Prostate gland (tissue), 2 donors: ENCODE measurements at regions not wholly inside any gene's neighbourhood (a gene's known extent, or its start where the extent isn't known, plus 50 kb on each side); places are given as distances from the start of the nearest gene placed in this dataset.

ENCODE experiments used
- DNase-seq: peaks from one replicate; pipeline ENCODE4 v3.0.0-alpha.2; 2019; ENCODE audit warnings: low spot score
- H3K27ac ChIP-seq, 2 donors: fragments of 200-600 bp; sonication (generic); 2 replicates each; pipeline ENCODE4 v1.5.1; 2017 to 2019
- H3K27me3 ChIP-seq: fragments of 200-600 bp; sonication (generic); replicated peaks from 2 replicates; pipeline ENCODE4 v1.5.1; 2019; ENCODE audit not compliant: insufficient read depth
- H3K36me3 ChIP-seq, 2 donors: fragments of 200-600 bp; sonication (generic); 1 replicate in 1 of 2; 2 replicates in 1 of 2; pipeline versions ENCODE4 v1.5.1 to v1.8.1; 2017 to 2019
- H3K4me1 ChIP-seq: fragments of 200-600 bp; sonication (generic); replicated peaks from 2 replicates; pipeline ENCODE4 v1.5.1; 2019
- H3K4me3 ChIP-seq, 2 donors: fragments of 200-600 bp; sonication (generic); 2 replicates each; pipeline ENCODE4 v1.5.1; 2017 to 2019
- H3K9me3 ChIP-seq: fragments of 200-600 bp; sonication (generic); 2 replicates; pipeline ENCODE4 v1.5.1; 2017
- POLR2A ChIP-seq: fragments of 450-650 bp; IDR thresholded peaks from one replicate; pipeline ENCODE4 v1.6.1; 2016; ENCODE audit warnings: antibody characterized with exemption, mild to moderate bottlenecking
- POLR2AphosphoS5 ChIP-seq: sonication (generic); formaldehyde crosslinking; IDR thresholded peaks from one replicate; pipeline ENCODE4 v1.6.1; 2017; ENCODE audit warnings: antibody characterized with exemption
- WGBS: methylation state at CpG from one replicate; pipeline ENCODE4 v1.1.5; 2018; 5-methylcytosine and 5-hydroxymethylcytosine counted together
- intact Hi-C: fragments of 100-400 bp; cut with DNase I; formaldehyde crosslinking; loops from one replicate; pipeline ENCODE4 v1.14.2; 2022
- TF ChIP-seq, protein P1 (sequence below), 4 experiments: fragments of 200-600 bp in 2 of 4; fragments of 450-650 bp in 2 of 4; sonication (generic) in 2 of 4; IDR thresholded peaks; 1 replicate in 3 of 4; 2 replicates in 1 of 4; pipeline ENCODE4 v1.5.1; 2016 to 2019; ENCODE audit warnings: antibody characterized with exemption in 4 of 4, mild to moderate bottlenecking in 2 of 4, moderate library complexity in 2 of 4

DNA sequence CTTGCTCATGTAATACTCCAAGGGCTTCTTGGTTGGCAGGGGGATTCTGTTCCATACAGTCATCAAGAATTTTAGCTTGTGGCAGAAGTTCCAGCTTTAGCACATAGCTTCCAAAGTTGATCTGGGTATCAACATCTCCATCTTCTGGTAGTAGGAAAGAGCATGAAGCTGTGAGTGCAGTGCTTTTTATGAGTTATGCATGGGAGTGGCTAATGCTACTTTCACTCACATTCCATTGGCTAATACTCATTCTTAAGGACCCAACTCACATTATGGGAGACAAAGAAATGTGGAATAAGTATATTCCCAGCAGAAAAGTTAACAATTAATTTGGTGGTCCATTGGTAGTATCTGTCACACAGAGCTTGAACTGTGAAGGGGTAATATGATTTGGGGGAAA lies 194.2 kb upstream of the CHD1 start:
- intact Hi-C loops = no loop called here
- Histone ChIP-seq H3K4me1 (no peaks in the 10 kb centered on the region), H3K9me3 (no peaks in the 10 kb centered on the region), H3K4me3 (no peak overlapping the region), H3K27ac (no peak overlapping the region), H3K36me3 (no peaks in the 10 kb centered on the region), H3K27me3 (no peaks in the 10 kb centered on the region)
- TF ChIP-seq POLR2AphosphoS5 = no peak
- TF ChIP-seq POLR2A = no peak
- TF ChIP-seq, protein P1, sequence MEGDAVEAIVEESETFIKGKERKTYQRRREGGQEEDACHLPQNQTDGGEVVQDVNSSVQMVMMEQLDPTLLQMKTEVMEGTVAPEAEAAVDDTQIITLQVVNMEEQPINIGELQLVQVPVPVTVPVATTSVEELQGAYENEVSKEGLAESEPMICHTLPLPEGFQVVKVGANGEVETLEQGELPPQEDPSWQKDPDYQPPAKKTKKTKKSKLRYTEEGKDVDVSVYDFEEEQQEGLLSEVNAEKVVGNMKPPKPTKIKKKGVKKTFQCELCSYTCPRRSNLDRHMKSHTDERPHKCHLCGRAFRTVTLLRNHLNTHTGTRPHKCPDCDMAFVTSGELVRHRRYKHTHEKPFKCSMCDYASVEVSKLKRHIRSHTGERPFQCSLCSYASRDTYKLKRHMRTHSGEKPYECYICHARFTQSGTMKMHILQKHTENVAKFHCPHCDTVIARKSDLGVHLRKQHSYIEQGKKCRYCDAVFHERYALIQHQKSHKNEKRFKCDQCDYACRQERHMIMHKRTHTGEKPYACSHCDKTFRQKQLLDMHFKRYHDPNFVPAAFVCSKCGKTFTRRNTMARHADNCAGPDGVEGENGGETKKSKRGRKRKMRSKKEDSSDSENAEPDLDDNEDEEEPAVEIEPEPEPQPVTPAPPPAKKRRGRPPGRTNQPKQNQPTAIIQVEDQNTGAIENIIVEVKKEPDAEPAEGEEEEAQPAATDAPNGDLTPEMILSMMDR (IDR thresholded peaks at IDR 0.05) = no peak
- DNase-seq = no peak

DNA sequence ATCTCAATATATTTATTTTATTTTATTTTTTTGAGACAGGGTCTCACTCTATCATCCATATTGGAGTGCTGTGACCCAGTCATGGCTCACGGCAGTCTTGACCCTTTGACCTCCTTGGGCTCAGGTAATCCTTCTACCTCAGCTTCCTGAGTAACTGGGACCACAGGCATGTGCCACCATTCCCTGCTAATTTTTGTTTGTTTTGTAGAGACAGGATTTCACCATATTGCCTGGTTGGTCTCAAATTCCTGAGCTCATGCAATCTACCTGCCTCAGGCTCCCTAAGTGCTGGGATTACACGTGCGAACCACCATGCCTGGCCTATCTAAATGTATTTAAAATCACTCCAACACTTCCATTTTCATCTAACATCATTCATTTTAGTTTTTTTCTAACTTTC lies 190.5 kb upstream of the CHD1 start:
- intact Hi-C loops = no loop called here
- 90% methylated on average over 3 of the region's 3 CpGs for WGBS
- Histone ChIP-seq H3K27me3 (no peaks in the 10 kb centered on the region), H3K4me3 (no peak overlapping the region), H3K27ac (no peak overlapping the region), H3K9me3 (no peaks in the 10 kb centered on the region), H3K36me3 (no peaks in the 10 kb centered on the region), H3K4me1 (no peaks in the 10 kb centered on the region)
- no peak for DNase-seq
- TF ChIP-seq, protein P1 (IDR thresholded peaks at IDR 0.05) = no peak
- TF ChIP-seq POLR2AphosphoS5 = no peak
- TF ChIP-seq POLR2A = no peak

DNA sequence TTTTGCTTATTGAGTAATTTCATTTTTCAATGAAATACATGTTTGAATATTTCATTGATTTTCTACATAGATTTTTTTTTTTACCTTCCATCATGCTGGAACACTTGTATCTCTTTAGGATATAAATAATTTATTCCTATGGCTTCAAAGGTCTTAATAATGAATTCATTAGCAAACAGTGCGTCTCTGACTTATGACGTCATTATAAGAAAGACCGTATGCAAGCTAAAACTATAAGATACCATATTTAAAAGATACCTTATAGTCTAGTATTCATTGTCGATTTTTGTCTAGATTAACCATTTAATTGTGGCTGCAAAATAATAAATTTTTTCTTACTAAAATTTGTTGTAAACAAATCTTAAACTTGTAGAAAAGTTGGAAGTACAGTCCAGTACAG lies 187.7 kb upstream of the CHD1 start:
- Histone ChIP-seq H3K36me3 (no peaks in the 10 kb centered on the region), H3K9me3 (no peaks in the 10 kb centered on the region), H3K4me1 (no peaks in the 10 kb centered on the region), H3K27ac (no peak overlapping the region), H3K27me3 (no peaks in the 10 kb centered on the region), H3K4me3 (no peak overlapping the region)
- 79% methylated on average over 4 of the region's 4 CpGs for WGBS
- intact Hi-C loops = no loop called here
- DNase-seq = no peak
- no peak for TF ChIP-seq POLR2AphosphoS5
- no peak for TF ChIP-seq POLR2A
- TF ChIP-seq, protein P1 (IDR thresholded peaks at IDR 0.05) = no peak

DNA sequence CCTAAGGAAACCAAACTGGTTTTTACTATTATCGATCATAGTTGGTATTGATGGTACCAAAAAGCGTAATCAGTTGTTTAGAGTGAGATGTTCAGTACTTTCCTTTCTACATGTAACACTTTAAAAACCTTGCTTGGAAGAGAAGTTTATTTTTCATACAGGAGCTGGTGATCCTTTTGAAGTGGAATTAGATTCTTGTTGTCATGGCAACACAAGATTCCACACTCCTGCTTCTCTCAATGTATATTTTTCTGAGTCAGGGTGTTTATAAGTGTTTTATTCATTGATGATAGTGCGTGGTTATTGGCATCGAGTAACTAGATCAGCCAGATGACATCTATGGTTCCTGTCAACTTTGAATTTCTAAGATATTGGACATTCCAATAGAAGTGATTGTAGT lies 181.1 kb upstream of the CHD1 start:
- TF ChIP-seq POLR2A = no peak
- no peak for TF ChIP-seq POLR2AphosphoS5
- TF ChIP-seq, protein P1 (IDR thresholded peaks at IDR 0.05) = no peak
- no peak overlapping the region for H3K4me3 ChIP-seq
- H3K9me3 ChIP-seq = no peaks in the 10 kb centered on the region
- H3K27ac ChIP-seq = no peak overlapping the region
- intact Hi-C loops = no loop called here
- no peaks in the 10 kb centered on the region for H3K27me3 ChIP-seq
- 72% methylated on average over 4 of the region's 4 CpGs for WGBS
- no peak for DNase-seq
- H3K36me3 ChIP-seq = no peaks in the 10 kb centered on the region
- H3K4me1 ChIP-seq = no peaks in the 10 kb centered on the region

DNA sequence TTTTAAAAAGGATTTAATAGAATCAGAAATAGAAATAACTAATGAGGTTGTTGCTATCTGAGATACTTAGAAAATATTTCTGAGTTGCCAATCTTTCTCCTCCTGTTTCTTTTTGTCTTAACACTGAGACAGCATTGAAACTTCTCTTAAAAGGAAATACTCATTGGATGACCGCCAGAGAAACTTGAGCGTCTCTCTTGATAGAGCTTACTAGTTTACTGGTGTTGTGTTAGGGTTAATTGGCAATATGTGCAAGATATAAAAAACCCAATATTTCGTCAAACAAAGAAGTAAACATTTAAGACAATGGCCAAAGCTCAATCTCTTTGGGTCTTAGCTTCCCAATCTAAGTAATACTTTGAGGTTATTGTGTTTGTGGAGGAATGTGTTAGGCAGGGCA lies 176.4 kb upstream of the CHD1 start:
- no peaks in the 10 kb centered on the region for H3K36me3 ChIP-seq
- H3K27me3 ChIP-seq = no peaks in the 10 kb centered on the region
- 18% methylated on average over 3 of the region's 3 CpGs for WGBS
- no peaks in the 10 kb centered on the region for H3K9me3 ChIP-seq
- H3K4me1 ChIP-seq = no peaks in the 10 kb centered on the region
- TF ChIP-seq, protein P1 (IDR thresholded peaks at IDR 0.05) = no peak
- no peak for TF ChIP-seq POLR2A
- TF ChIP-seq POLR2AphosphoS5 = no peak
- intact Hi-C loops = no loop called here
- H3K4me3 ChIP-seq = no peak overlapping the region
- DNase-seq = no peak
- H3K27ac ChIP-seq = no peak overlapping the region
